ENCODE measurements at regions not wholly inside any gene's neighbourhood (a gene's known extent, or its start where the extent isn't known, plus 50 kb on each side); places are given as distances from the start of the nearest gene placed in this dataset.

DNA sequence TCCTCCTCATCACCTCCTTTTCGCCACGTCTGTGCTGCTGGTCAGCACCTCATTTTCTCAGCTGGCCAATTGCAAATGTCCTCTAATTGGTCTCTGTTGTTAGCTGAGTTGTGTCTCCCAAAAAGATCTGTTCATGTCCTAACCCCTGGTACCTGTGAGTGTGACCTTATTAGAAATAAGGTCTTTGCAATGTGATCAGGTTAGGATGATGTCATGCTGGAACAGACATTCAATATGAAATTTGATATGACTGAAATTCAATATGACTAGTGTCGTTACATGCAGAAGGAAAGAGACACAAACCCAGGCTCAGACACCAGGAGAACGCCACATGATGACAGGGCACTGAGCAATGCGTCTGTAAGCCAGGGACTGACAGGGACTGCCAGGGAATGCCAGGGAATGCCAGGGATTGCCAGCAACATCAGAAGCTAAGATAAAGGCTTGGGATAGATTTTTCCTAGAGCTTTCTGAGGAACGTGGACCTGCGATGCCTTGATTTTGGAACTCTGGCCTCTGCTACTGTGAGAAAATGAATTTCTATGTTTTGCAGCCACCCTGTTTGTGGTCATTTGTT is 77.5 kb upstream of the CXCL12 start:
- DNase-seq (ENCODE audit: insufficient read length, low spot score), result no peak
- no peak for FAIRE-seq
- TF ChIP-seq TAF1 (IDR thresholded peaks at IDR 0.05; ENCODE audit: low read depth, low read length) (no peak), POLR2AphosphoS5 (IDR thresholded peaks at IDR 0.05; ENCODE audit: low read depth, low read length) (no peak), POLR2A (IDR thresholded peaks at IDR 0.05; ENCODE audit: low read depth, low read length) (no peak), SPI1 (IDR thresholded peaks at IDR 0.05; ENCODE audit: low read depth, low read length) (no peak), POU2F2 (IDR thresholded peaks at IDR 0.05; ENCODE audit: low read depth, low read length) (no peak), PAX5 (IDR thresholded peaks at IDR 0.05; ENCODE audit: insufficient read depth, low read length, severe bottlenecking) (no peak)

- FAIRE-seq (no peak), DNase-seq (ENCODE audit: insufficient read length, low spot score) (no peak)
- no peak for TF ChIP-seq PAX5 (IDR thresholded peaks at IDR 0.05; ENCODE audit: insufficient read depth, low read length, severe bottlenecking)
- no peak for TF ChIP-seq POU2F2 (IDR thresholded peaks at IDR 0.05; ENCODE audit: low read depth, low read length)
- TF ChIP-seq POLR2AphosphoS5 (IDR thresholded peaks at IDR 0.05; ENCODE audit: low read depth, low read length), result no peak
- TF ChIP-seq SPI1 (IDR thresholded peaks at IDR 0.05; ENCODE audit: low read depth, low read length), result no peak
- no peak for TF ChIP-seq POLR2A (IDR thresholded peaks at IDR 0.05; ENCODE audit: low read depth, low read length)
- no peak for TF ChIP-seq TAF1 (IDR thresholded peaks at IDR 0.05; ENCODE audit: low read depth, low read length)
Measured at GRCh38 chr10:44463511-44464121, 78.7 kb upstream of the CXCL12 start.

DNA sequence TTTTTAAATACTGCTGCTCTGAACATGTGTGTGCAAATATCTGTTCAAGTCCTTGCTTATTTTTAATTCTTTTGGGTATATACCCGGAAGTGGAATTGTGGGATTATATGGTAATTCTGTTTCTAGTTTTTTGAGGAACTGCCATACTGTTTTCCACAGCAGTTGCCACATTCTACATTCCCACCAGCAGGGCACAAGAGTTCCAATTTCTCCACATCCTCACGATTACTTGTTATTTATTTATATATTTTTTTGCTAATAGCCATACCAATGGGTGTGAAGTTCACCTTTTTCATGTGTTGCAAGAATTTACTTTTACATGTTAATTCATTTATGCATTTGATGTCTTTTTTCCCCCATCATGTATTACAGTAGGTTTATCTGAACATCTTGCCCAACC is 79.6 kb upstream of the CXCL12 start:
- no peak for TF ChIP-seq SPI1 (IDR thresholded peaks at IDR 0.05; ENCODE audit: low read depth, low read length)
- TF ChIP-seq POU2F2 (IDR thresholded peaks at IDR 0.05; ENCODE audit: low read depth, low read length), result no peak
- TF ChIP-seq PAX5 (IDR thresholded peaks at IDR 0.05; ENCODE audit: insufficient read depth, low read length, severe bottlenecking), result no peak
- no peak for TF ChIP-seq TAF1 (IDR thresholded peaks at IDR 0.05; ENCODE audit: low read depth, low read length)
- FAIRE-seq, result no peak
- no peak for DNase-seq (ENCODE audit: insufficient read length, low spot score)

DNA sequence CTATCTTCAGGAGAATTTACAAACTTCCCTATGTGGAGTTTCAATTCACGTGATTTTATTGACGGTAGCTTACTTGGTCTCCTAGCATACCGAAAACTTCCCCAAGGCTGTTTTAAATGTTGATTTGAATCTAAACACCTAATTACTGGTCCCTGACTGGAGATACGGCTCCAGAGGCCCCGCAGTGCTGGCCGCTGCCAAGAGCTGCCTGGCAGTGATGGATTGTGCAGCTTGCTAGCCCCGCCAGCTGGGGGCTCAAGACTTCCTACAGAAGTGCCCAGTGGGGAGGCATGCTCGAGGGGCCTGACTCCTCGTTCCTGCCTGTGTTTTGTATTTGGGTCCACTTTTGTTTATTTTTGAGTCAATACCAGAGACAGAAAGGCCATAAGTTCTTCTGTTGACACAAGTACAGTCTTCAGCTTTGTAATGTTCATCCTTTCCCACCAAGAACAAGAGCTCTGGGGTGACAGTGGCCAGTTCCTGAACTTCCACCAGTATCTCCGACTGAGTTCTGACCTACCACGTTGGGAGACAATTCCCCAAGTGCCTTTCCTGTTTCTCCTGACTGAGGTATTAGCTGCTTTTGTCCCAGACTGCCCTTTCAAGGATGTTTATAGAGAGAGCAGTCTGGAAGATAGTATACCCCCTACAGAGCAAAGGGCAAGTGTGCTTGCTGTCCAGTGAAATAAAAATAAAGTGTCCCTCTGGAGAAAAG is 80.7 kb upstream of the CXCL12 start:
- TF ChIP-seq TAF1 (IDR thresholded peaks at IDR 0.05; ENCODE audit: low read depth, low read length) (no peak), POLR2A (IDR thresholded peaks at IDR 0.05; ENCODE audit: low read depth, low read length) (no peak), PAX5 (IDR thresholded peaks at IDR 0.05; ENCODE audit: insufficient read depth, low read length, severe bottlenecking) (no peak), SPI1 (IDR thresholded peaks at IDR 0.05; ENCODE audit: low read depth, low read length) (no peak), POLR2AphosphoS5 (IDR thresholded peaks at IDR 0.05; ENCODE audit: low read depth, low read length) (no peak), POU2F2 (IDR thresholded peaks at IDR 0.05; ENCODE audit: low read depth, low read length) (no peak)
- DNase-seq (ENCODE audit: insufficient read length, low spot score) (no peak), FAIRE-seq (no peak)

GRCh38 chr10:44466236-44466635 is 81.3 kb upstream of the CXCL12 start:
- no peak for DNase-seq (ENCODE audit: insufficient read length, low spot score)
- no peak for FAIRE-seq
- no peak for TF ChIP-seq PAX5 (IDR thresholded peaks at IDR 0.05; ENCODE audit: insufficient read depth, low read length, severe bottlenecking)
- TF ChIP-seq SPI1 (IDR thresholded peaks at IDR 0.05; ENCODE audit: low read depth, low read length), result no peak
- TF ChIP-seq POLR2AphosphoS5 (IDR thresholded peaks at IDR 0.05; ENCODE audit: low read depth, low read length), result no peak
- TF ChIP-seq POLR2A (IDR thresholded peaks at IDR 0.05; ENCODE audit: low read depth, low read length), result no peak
- TF ChIP-seq POU2F2 (IDR thresholded peaks at IDR 0.05; ENCODE audit: low read depth, low read length), result no peak

- DNase-seq (ENCODE audit: insufficient read length, low spot score) (no peak), FAIRE-seq (no peak)
- TF ChIP-seq TAF1 (IDR thresholded peaks at IDR 0.05; ENCODE audit: low read depth, low read length) (no peak), POU2F2 (IDR thresholded peaks at IDR 0.05; ENCODE audit: low read depth, low read length) (no peak), PAX5 (IDR thresholded peaks at IDR 0.05; ENCODE audit: insufficient read depth, low read length, severe bottlenecking) (no peak), POLR2A (IDR thresholded peaks at IDR 0.05; ENCODE audit: low read depth, low read length) (no peak), POLR2AphosphoS5 (IDR thresholded peaks at IDR 0.05; ENCODE audit: low read depth, low read length) (no peak), SPI1 (IDR thresholded peaks at IDR 0.05; ENCODE audit: low read depth, low read length) (no peak)
Measured at GRCh38 chr10:44467090-44467489, 82.2 kb upstream of the CXCL12 start.

DNA sequence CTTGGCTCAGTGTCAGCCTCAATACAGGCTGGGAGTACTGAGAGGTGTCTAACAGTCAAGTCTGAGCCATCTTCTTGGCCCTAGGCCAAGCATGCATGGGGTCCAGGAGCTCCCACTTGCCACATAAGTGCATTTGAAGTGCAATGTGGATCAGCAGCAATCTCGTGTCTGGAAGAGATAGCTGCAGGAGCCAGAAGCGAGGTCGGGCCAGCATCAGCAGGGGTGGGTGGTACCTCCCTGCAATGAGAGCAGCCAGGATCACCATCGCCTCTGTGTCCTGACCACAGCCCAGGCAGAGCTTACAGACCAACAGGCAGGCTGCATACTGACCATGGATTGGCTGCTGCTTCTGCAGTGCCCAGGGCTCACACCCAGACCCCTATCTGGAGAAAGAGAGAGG is 83.0 kb upstream of the CXCL12 start:
- FAIRE-seq (no peak), DNase-seq (ENCODE audit: insufficient read length, low spot score) (no peak)
- no peak for TF ChIP-seq SPI1 (IDR thresholded peaks at IDR 0.05; ENCODE audit: low read depth, low read length)

GRCh38 chr10:44468525-44468924 is 83.6 kb upstream of the CXCL12 start:
- FAIRE-seq (no peak), DNase-seq (ENCODE audit: insufficient read length, low spot score) (no peak)
- TF ChIP-seq POLR2AphosphoS5 (IDR thresholded peaks at IDR 0.05; ENCODE audit: low read depth, low read length), result no peak
- TF ChIP-seq POU2F2 (IDR thresholded peaks at IDR 0.05; ENCODE audit: low read depth, low read length), result no peak
- no peak for TF ChIP-seq TAF1 (IDR thresholded peaks at IDR 0.05; ENCODE audit: low read depth, low read length)
- TF ChIP-seq POLR2A (IDR thresholded peaks at IDR 0.05; ENCODE audit: low read depth, low read length), result no peak
- no peak for TF ChIP-seq PAX5 (IDR thresholded peaks at IDR 0.05; ENCODE audit: insufficient read depth, low read length, severe bottlenecking)
- TF ChIP-seq SPI1 (IDR thresholded peaks at IDR 0.05; ENCODE audit: low read depth, low read length), result no peak

GRCh38 chr10:44468965-44469364 is 84.1 kb upstream of the CXCL12 start:
- no peak for FAIRE-seq
- TF ChIP-seq PAX5 (IDR thresholded peaks at IDR 0.05; ENCODE audit: insufficient read depth, low read length, severe bottlenecking) (no peak), POLR2AphosphoS5 (IDR thresholded peaks at IDR 0.05; ENCODE audit: low read depth, low read length) (no peak), TAF1 (IDR thresholded peaks at IDR 0.05; ENCODE audit: low read depth, low read length) (no peak), POU2F2 (IDR thresholded peaks at IDR 0.05; ENCODE audit: low read depth, low read length) (no peak), POLR2A (IDR thresholded peaks at IDR 0.05; ENCODE audit: low read depth, low read length) (no peak), SPI1 (IDR thresholded peaks at IDR 0.05; ENCODE audit: low read depth, low read length) (no peak)
- no peak for DNase-seq (ENCODE audit: insufficient read length, low spot score)

Data from GM12891 (cell line).